Suprapubic skin (tissue), 4 donors: ENCODE measurements at regions not wholly inside any gene's neighbourhood (a gene's known extent, or its start where the extent isn't known, plus 50 kb on each side); places are given as distances from the start of the nearest gene placed in this dataset.

Experiments used
- CTCF ChIP-seq, 2 donors: fragments of 200-600 bp in 1 of 2; fragments of 450-650 bp in 1 of 2; sonication (generic) in 1 of 2; IDR thresholded peaks; one replicate each; pipeline ENCODE4 v1.5.1; 2016 to 2019; ENCODE audit warnings: antibody characterized with exemption in 2 of 2, mild to moderate bottlenecking in 1 of 2, moderate library complexity in 1 of 2
- EP300 ChIP-seq: sonication (generic); formaldehyde crosslinking; IDR thresholded peaks from one replicate; pipeline ENCODE4 v1.6.1; 2017; ENCODE audit warnings: antibody characterized with exemption
- POLR2A ChIP-seq, 2 donors: fragments of 450-650 bp; IDR thresholded peaks; one replicate each; pipeline ENCODE4 v1.6.1; 2017; ENCODE audit warnings: antibody characterized with exemption in 2 of 2, mild to moderate bottlenecking in 2 of 2, moderate library complexity in 2 of 2
- POLR2AphosphoS5 ChIP-seq, 3 donors: sonication (generic); formaldehyde crosslinking; IDR thresholded peaks; one replicate each; pipeline ENCODE4 v1.6.1; 2017; ENCODE audit warnings: antibody characterized with exemption in 3 of 3

GRCh38 chr14:65356327-65356836, 56.1 kb upstream of the FUT8 start:
- no peak for TF ChIP-seq CTCF (IDR thresholded peaks at IDR 0.05)
- no peak for TF ChIP-seq POLR2A (IDR thresholded peaks at IDR 0.05)
- TF ChIP-seq POLR2AphosphoS5 (IDR thresholded peaks at IDR 0.05): no peak
- no peak for TF ChIP-seq EP300
